ENCODE measurements at regions not wholly inside any gene's neighbourhood (a gene's known extent, or its start where the extent isn't known, plus 50 kb on each side); places are given as distances from the start of the nearest gene placed in this dataset.

GRCh38 chr22:34709641-34710040 is 356.3 kb upstream of the ISX start:
- H3K27me3 ChIP-seq (ENCODE audit: control insufficient read depth in 2 of 2, insufficient read depth in 2 of 2, low read length in 2 of 2): no peaks in the 10 kb centered on the region
- ChIA-PET CTCF (no interaction called here), POLR2A (no interaction called here)
- no peaks in the 10 kb centered on the region for H4K20me1 ChIP-seq (replicated peaks; ENCODE audit: control insufficient read depth, extremely low read depth, insufficient read depth, low read length)
- BruUV-seq (replicated peaks): no TSS peak
- dilution Hi-C loops (cut with MboI; ENCODE audit: extremely low pct_ligation_motif_present, low sequenced_read_pairs) (no loop called here), intact Hi-C loops (cut with micrococcal nuclease) (no loop called here)
- H3K27ac ChIP-seq (ENCODE audit: insufficient read depth, low read depth, low read length): no peak overlapping the region
- no peak overlapping the region for H2AFZ ChIP-seq (ENCODE audit: low read depth, low read length)
- no peak for TF ChIP-seq CTCF (IDR thresholded peaks at IDR 0.05; ENCODE audit: extremely low read depth in 1 of 2, insufficient read depth in 1 of 2, low read depth in 1 of 2, low read length in 2 of 2)
- no peak for TF ChIP-seq MYC (IDR thresholded peaks at IDR 0.05; ENCODE audit: low read depth, low read length)
- TF ChIP-seq MAX (IDR thresholded peaks at IDR 0.05; ENCODE audit: insufficient read depth, insufficient read length): no peak
- no peak overlapping the region for H3K4me3 ChIP-seq (replicated peaks in 1 of 3; ENCODE audit: insufficient read depth in 1 of 3, low read depth in 1 of 3, low read length in 3 of 3)
- H3K4me1 ChIP-seq (ENCODE audit: control insufficient read depth, extremely low read depth, insufficient read depth, low read length): no peaks in the 10 kb centered on the region
- DNase-seq (ENCODE audit: low read depth, low spot score) (no peak), FAIRE-seq (no peak)
- H3K9me1 ChIP-seq (replicated peaks; ENCODE audit: control insufficient read depth, extremely low read depth, insufficient read depth, low read length): no peaks in the 10 kb centered on the region
- H3K4me2 ChIP-seq (ENCODE audit: insufficient read depth, low read length): no peak overlapping the region
- peaks cover 6% of the 10 kb centered on the region for H3K9me3 ChIP-seq (replicated peaks; ENCODE audit: control insufficient read depth, insufficient read depth, low read length)
- no peaks in the 10 kb centered on the region for H3K36me3 ChIP-seq (ENCODE audit: control insufficient read depth in 2 of 2, extremely low read depth in 1 of 2, insufficient read depth in 2 of 2, low read length in 2 of 2)
- no peak overlapping the region for H3K9ac ChIP-seq (replicated peaks; ENCODE audit: extremely low read depth, insufficient read depth, low read length)
- H3K79me2 ChIP-seq (ENCODE audit: control insufficient read depth, insufficient read depth, low read length): no peaks in the 10 kb centered on the region

- Histone ChIP-seq H3K79me2 (ENCODE audit: control insufficient read depth, insufficient read depth, low read length) (no peaks in the 10 kb centered on the region), H4K20me1 (replicated peaks; ENCODE audit: control insufficient read depth, extremely low read depth, insufficient read depth, low read length) (no peaks in the 10 kb centered on the region), H3K4me3 (replicated peaks in 1 of 3; ENCODE audit: insufficient read depth in 1 of 3, low read depth in 1 of 3, low read length in 3 of 3) (no peak overlapping the region), H3K36me3 (ENCODE audit: control insufficient read depth in 2 of 2, extremely low read depth in 1 of 2, insufficient read depth in 2 of 2, low read length in 2 of 2) (no peaks in the 10 kb centered on the region), H3K9me1 (replicated peaks; ENCODE audit: control insufficient read depth, extremely low read depth, insufficient read depth, low read length) (no peaks in the 10 kb centered on the region), H3K27me3 (ENCODE audit: control insufficient read depth in 2 of 2, insufficient read depth in 2 of 2, low read length in 2 of 2) (no peaks in the 10 kb centered on the region), H3K4me1 (ENCODE audit: control insufficient read depth, extremely low read depth, insufficient read depth, low read length) (no peaks in the 10 kb centered on the region), H3K9ac (replicated peaks; ENCODE audit: extremely low read depth, insufficient read depth, low read length) (no peak overlapping the region), H2AFZ (ENCODE audit: low read depth, low read length) (no peak overlapping the region), H3K4me2 (ENCODE audit: insufficient read depth, low read length) (no peak overlapping the region), H3K9me3 (replicated peaks; ENCODE audit: control insufficient read depth, insufficient read depth, low read length) (peaks cover 4% of the 10 kb centered on the region), H3K27ac (ENCODE audit: insufficient read depth, low read depth, low read length) (no peak overlapping the region)
- TF ChIP-seq JUN (IDR thresholded peaks at IDR 0.05; ENCODE audit: borderline replicate concordance, insufficient read depth, insufficient read length, low read depth): no peak
- no peak for TF ChIP-seq POLR2A (IDR thresholded peaks at IDR 0.05; ENCODE audit: low read depth, low read length)
- CTCF ChIA-PET: no interaction called here
- BruUV-seq (replicated peaks): no TSS peak
- POLR2A ChIA-PET: no interaction called here
- DNase-seq (ENCODE audit: low read depth, low spot score): no peak
- intact Hi-C loops (cut with micrococcal nuclease): no loop called here
- dilution Hi-C loops (cut with MboI; ENCODE audit: extremely low pct_ligation_motif_present, low sequenced_read_pairs): no loop called here
- FAIRE-seq: no peak
Observed at GRCh38 chr22:34722901-34723300, 343.1 kb upstream of the ISX start.

All from endothelial cell of umbilical vein (primary cell).